OCI-M1 (cell line): ENCODE measurements at regions not wholly inside any gene's neighbourhood (a gene's known extent, or its start where the extent isn't known, plus 50 kb on each side); places are given as distances from the start of the nearest gene placed in this dataset.

Source experiments
- DNase-seq: peaks from one replicate; lab custom pipeline; 2025; lab: John Stamatoyannopoulos, UW

DNA sequence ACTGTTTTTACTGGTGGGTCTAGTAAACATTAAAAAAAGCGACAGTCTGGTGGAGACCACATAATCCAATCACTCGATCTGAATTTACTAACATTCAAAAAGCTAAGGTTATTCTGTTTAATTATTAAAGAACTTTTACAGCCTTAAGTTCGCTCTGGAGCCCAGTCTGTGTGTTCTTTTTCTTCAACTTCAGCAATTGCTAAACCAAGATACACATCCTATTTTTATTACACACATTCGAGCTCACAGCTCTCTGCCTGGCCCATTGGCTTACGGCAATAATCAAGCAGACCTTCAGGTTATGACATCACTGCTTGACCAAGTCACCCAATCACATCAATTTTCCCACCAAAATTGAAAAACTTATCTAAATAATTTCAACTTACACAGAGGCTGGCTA, 57.4 kb upstream of the PRSS16 start:
- DNase-seq: no peak

DNA sequence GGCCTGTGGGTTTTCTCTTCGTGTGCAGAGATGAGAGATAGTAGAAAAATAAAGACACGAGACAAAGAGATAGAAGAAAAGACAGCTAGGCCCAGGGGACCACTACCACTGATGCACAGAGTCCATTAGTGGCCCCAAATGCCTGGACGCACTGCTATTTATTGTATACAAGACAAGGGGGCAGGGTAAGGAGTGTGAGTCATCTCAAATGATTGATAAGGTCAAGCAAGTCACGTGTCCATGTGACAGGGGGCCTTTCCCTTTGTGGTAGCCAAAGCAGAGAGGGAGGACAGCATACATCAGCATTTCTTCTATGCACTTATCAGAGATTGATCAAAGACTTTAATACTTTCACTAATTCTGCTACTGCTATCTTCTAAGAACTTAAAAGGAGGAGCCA, 53.0 kb upstream of the PRSS16 start:
- DNase-seq: peak; percentile 37

DNA sequence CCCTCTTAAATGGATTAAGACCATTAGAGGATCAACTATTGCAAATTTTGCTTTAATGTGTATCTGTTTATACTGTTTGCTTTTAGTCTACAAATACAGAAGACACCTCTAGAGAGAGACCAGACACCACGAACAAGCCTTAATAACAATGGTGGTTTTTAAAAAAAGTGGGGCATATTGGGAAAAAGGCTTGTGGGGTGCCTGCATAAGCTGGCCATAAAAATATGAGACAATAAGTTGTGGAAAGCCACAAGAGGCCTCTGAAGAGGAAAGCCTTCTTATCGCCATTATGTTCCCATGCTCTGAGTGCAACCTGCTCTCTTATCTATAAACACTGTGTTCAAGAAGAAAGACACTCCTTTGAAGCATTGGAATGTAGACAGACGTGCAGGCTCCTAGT, 52.0 kb upstream of the PRSS16 start:
- DNase-seq: peak; percentile 19
